ENCODE measurements at regions not wholly inside any gene's neighbourhood (a gene's known extent, or its start where the extent isn't known, plus 50 kb on each side); places are given as distances from the start of the nearest gene placed in this dataset.

GRCh38 chr2:220695397-220696279, 876.5 kb downstream of the EPHA4 start:
- ChIA-PET CTCF (no interaction called here), POLR2A (no interaction called here)
- no peak overlapping the region for H3K4me3 Mint-ChIP-seq
- DNase-seq (ENCODE audit: low spot score), result no peak
- no peaks in the 10 kb centered on the region for H3K4me1 Mint-ChIP-seq
- TF ChIP-seq IRF1 (CRISPR knock-in tag; IDR thresholded peaks at IDR 0.05) (no peak), JAZF1 (CRISPR knock-in tag; IDR thresholded peaks at IDR 0.05) (no peak), HMGA2 (CRISPR knock-in tag; IDR thresholded peaks at IDR 0.05) (no peak), ATF6 (CRISPR knock-in tag; IDR thresholded peaks at IDR 0.05) (no peak), ZBTB21 (CRISPR knock-in tag; IDR thresholded peaks at IDR 0.05; ENCODE audit: borderline replicate concordance) (no peak)
- H3K36me3 Mint-ChIP-seq, result 0 out of 2 replicates have a peak, but pooled peaks cover under 1% of the 10 kb centered on the region
- ATAC-seq, result no peak
- H3K27me3 Mint-ChIP-seq (ENCODE audit: low read depth), result no peaks in the 10 kb centered on the region; the same call in 1 of the 2 replicates
- H3K9me3 Mint-ChIP-seq, result peaks cover 6% of the 10 kb centered on the region
- H3K27ac Mint-ChIP-seq, result no peak overlapping the region

GRCh38 chr2:220696280-220696669, 875.8 kb downstream of the EPHA4 start:
- CTCF ChIA-PET, result no interaction called here
- Mint-ChIP-seq H3K9me3 (peaks cover 7% of the 10 kb centered on the region), H3K36me3 (peaks cover 7% of the 10 kb centered on the region), H3K4me3 (no peak overlapping the region), H3K27ac (no peak overlapping the region), H3K4me1 (no peaks in the 10 kb centered on the region), H3K27me3 (ENCODE audit: low read depth) (no peaks in the 10 kb centered on the region; the same call in 1 of the 2 replicates)
- no peak for DNase-seq (ENCODE audit: low spot score)
- no peak for ATAC-seq
- POLR2A ChIA-PET, result no interaction called here
- TF ChIP-seq SOX15 (CRISPR knock-in tag; IDR thresholded peaks at IDR 0.05) (no peak), ATF3 (CRISPR knock-in tag; conservative IDR thresholded peaks at IDR 0.05) (no peak)

GRCh38 chr2:220697011-220697410, 875.1 kb downstream of the EPHA4 start:
- CTCF ChIA-PET, result no interaction called here
- H3K36me3 Mint-ChIP-seq, result peaks cover 13% of the 10 kb centered on the region
- no peak overlapping the region for H3K27ac Mint-ChIP-seq
- ATAC-seq (no peak), DNase-seq (ENCODE audit: low spot score) (no peak)
- H3K27me3 Mint-ChIP-seq (ENCODE audit: low read depth), result no peaks in the 10 kb centered on the region; the same call in 1 of the 2 replicates
- H3K4me1 Mint-ChIP-seq, result no peaks in the 10 kb centered on the region
- POLR2A ChIA-PET, result no interaction called here
- H3K9me3 Mint-ChIP-seq, result peaks cover 15% of the 10 kb centered on the region
- no peak overlapping the region for H3K4me3 Mint-ChIP-seq
- TF ChIP-seq CBFB (CRISPR knock-in tag; IDR thresholded peaks at IDR 0.05; ENCODE audit: low read depth) (no peak), ZNF281 (CRISPR knock-in tag; IDR thresholded peaks at IDR 0.05) (no peak), ZNF121 (CRISPR knock-in tag; IDR thresholded peaks at IDR 0.05) (no peak), ZBTB21 (CRISPR knock-in tag; IDR thresholded peaks at IDR 0.05; ENCODE audit: borderline replicate concordance) (no peak), ZBTB43 (CRISPR knock-in tag; IDR thresholded peaks at IDR 0.05) (no peak), SMAD4 (CRISPR knock-in tag; IDR thresholded peaks at IDR 0.05) (no peak), IRF2 (CRISPR knock-in tag; IDR thresholded peaks at IDR 0.05; ENCODE audit: borderline replicate concordance, low read depth) (no peak), TP53 (CRISPR knock-in tag; IDR thresholded peaks at IDR 0.05) (no peak), ATF1 (CRISPR knock-in tag; IDR thresholded peaks at IDR 0.05) (no peak), ZNF263 (CRISPR knock-in tag; IDR thresholded peaks at IDR 0.05; ENCODE audit: low read depth) (no peak), FOXP1 (CRISPR knock-in tag; IDR thresholded peaks at IDR 0.05; ENCODE audit: borderline replicate concordance) (no peak), IRF1 (CRISPR knock-in tag; IDR thresholded peaks at IDR 0.05) (no peak), NR1H2 (CRISPR knock-in tag; IDR thresholded peaks at IDR 0.05) (no peak), ZNF425 (CRISPR knock-in tag; conservative IDR thresholded peaks at IDR 0.05) (no peak), USF1 (CRISPR knock-in tag; IDR thresholded peaks at IDR 0.05) (no peak)

Data from WTC11 (cell line).